ENCODE measurements at regions not wholly inside any gene's neighbourhood (a gene's known extent, or its start where the extent isn't known, plus 50 kb on each side); places are given as distances from the start of the nearest gene placed in this dataset.

- TF ChIP-seq CTCF (IDR thresholded peaks at IDR 0.05) (no peak), EP300 (IDR thresholded peaks at IDR 0.05) (no peak)
Observed at GRCh38 chr3:145951441-145951840, 209.5 kb downstream of the PLOD2 start.

Data from tibial nerve (tissue), 4 donors.